ENCODE measurements at regions not wholly inside any gene's neighbourhood (a gene's known extent, or its start where the extent isn't known, plus 50 kb on each side); places are given as distances from the start of the nearest gene placed in this dataset.

DNA sequence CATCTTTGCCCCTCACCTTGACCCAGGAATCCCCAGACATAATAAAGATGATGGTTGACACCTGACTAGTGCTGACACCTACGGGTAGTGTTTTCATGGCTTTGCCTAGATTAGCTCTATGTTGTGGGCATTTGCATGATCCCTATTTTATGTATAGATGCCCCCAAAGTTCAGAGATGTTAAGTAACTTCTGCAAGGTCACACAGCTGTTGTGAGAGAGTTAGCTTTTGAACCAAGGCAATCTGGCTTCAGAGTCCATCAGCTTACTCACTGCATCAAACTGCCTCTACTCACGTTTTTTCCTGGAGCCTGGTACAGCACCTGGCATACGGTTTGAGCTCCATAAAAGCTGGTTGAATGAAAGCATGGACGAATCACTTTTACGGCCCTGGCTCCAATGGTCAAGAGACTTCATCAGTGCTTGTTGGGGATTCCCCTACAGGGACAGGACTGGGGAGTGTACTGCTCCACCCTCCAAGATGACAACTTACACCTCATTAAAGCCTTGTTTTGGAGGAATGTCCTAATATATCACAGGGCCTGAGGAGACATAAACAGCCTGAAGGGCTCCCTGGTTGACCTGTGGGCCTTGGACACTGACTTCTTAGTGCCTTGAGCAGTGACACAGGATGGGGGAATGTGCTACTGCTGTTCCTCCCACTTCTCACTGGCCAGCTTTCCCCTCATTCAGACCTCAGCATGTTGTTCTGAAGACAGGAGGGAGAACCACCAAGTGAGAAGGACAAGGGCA lies 193.2 kb upstream of the ASIC2 start:
- TF ChIP-seq, protein P1, sequence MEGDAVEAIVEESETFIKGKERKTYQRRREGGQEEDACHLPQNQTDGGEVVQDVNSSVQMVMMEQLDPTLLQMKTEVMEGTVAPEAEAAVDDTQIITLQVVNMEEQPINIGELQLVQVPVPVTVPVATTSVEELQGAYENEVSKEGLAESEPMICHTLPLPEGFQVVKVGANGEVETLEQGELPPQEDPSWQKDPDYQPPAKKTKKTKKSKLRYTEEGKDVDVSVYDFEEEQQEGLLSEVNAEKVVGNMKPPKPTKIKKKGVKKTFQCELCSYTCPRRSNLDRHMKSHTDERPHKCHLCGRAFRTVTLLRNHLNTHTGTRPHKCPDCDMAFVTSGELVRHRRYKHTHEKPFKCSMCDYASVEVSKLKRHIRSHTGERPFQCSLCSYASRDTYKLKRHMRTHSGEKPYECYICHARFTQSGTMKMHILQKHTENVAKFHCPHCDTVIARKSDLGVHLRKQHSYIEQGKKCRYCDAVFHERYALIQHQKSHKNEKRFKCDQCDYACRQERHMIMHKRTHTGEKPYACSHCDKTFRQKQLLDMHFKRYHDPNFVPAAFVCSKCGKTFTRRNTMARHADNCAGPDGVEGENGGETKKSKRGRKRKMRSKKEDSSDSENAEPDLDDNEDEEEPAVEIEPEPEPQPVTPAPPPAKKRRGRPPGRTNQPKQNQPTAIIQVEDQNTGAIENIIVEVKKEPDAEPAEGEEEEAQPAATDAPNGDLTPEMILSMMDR (conservative IDR thresholded peaks at IDR 0.05 in 1 of 2, IDR thresholded peaks at IDR 0.05 in 1 of 2; ENCODE audit: low read depth in 1 of 2, low read length in 2 of 2): no peak
- no peak for TF ChIP-seq EZH2 (IDR thresholded peaks at IDR 0.05; ENCODE audit: low read length, missing control alignments)

All from fibroblast of lung (primary cell).